ENCODE measurements at regions not wholly inside any gene's neighbourhood (a gene's known extent, or its start where the extent isn't known, plus 50 kb on each side); places are given as distances from the start of the nearest gene placed in this dataset.

DNA sequence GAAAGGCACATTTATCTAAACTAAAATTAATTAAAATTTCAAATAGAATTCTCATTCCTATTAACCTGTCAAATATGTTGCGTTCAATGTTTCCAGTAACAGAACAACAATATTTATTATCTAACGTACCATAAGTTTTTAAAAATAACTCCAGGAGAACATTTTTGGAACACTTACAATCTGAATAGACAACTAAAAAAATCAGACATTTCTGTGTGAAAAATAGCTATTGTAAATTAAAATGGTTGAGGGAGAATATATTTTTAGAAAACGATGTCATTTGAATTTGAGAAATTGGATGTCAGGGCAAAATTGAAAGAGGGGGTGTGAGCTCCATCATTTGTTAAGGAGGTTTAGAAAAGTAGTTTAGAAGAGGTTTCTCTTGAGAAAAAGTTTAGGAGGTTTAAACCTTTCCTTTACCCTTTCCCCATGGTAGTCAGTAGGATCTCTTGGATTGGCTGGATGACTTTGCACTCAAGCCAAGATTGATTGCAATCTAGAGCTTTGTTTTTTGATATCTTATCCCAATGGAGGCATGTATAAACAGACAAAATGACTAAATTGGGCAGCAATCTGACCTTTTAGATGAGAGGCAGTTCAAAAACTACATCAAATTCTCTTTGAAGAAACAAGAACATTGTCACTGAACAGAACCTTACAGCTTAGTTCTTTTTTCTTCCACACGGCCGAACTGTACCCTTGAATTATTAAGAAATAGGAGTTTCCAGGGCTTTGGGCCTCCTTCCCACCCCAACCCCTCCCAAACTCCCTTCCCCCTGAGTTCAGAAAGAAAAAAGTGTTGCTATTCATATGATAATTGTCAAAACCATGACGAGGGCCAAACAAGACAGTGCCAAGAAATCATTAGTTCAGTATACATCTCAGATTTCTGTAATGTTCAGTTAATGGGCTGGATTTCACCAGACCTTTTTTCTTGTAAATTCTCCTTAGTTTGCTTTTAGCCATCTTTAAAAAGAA, 79.7 kb upstream of the CDIN1 start:
- TF ChIP-seq, protein P1, sequence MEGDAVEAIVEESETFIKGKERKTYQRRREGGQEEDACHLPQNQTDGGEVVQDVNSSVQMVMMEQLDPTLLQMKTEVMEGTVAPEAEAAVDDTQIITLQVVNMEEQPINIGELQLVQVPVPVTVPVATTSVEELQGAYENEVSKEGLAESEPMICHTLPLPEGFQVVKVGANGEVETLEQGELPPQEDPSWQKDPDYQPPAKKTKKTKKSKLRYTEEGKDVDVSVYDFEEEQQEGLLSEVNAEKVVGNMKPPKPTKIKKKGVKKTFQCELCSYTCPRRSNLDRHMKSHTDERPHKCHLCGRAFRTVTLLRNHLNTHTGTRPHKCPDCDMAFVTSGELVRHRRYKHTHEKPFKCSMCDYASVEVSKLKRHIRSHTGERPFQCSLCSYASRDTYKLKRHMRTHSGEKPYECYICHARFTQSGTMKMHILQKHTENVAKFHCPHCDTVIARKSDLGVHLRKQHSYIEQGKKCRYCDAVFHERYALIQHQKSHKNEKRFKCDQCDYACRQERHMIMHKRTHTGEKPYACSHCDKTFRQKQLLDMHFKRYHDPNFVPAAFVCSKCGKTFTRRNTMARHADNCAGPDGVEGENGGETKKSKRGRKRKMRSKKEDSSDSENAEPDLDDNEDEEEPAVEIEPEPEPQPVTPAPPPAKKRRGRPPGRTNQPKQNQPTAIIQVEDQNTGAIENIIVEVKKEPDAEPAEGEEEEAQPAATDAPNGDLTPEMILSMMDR (conservative IDR thresholded peaks at IDR 0.05 in 1 of 2, IDR thresholded peaks at IDR 0.05 in 1 of 2; ENCODE audit: low read depth in 1 of 2, low read length in 2 of 2), result no peak
- TF ChIP-seq EZH2 (IDR thresholded peaks at IDR 0.05; ENCODE audit: low read length, missing control alignments), result no peak
